T-cell (primary cell): ENCODE measurements at regions not wholly inside any gene's neighbourhood (a gene's known extent, or its start where the extent isn't known, plus 50 kb on each side); places are given as distances from the start of the nearest gene placed in this dataset.
"Not testable (repeated sequence)": the region's sequence is repeated elsewhere in the genome, so short reads cannot be mapped to it uniquely, and the experiment has no call there.

Experiments used
- ATAC-seq, 4 experiments: fragments of 200-7000 bp in 3 of 4; fragments of 150-1000 bp in 1 of 4; cut with Tn5 transposase; replicated peaks in 1 of 4; 1 replicate in 3 of 4; 2 replicates in 1 of 4; pipeline ENCODE4 v1.10.0; 2021; ENCODE audit warnings: moderate library complexity in 3 of 4, mild to moderate bottlenecking in 2 of 4, moderate number of reproducible peaks in 1 of 4
- CTCF ChIA-PET, 2 donors: fragments of 300-600 bp; sonication (Branson Sonifier 250); formaldehyde crosslinking; loops; one replicate each; lab custom pipeline; 2022; ENCODE audit warnings: antibody characterized with exemption in 2 of 2; lab: Charles Lee
- POLR2A ChIA-PET, 2 donors: fragments of 300-600 bp; sonication (Branson Sonifier 250); formaldehyde crosslinking; loops; one replicate each; lab custom pipeline; 2022; ENCODE audit warnings: antibody characterized with exemption in 2 of 2; lab: Charles Lee
- DNase-seq, 35 experiments: peaks; one replicate each; pipeline versions ENCODE4 v3.0.0 to v3.0.0-alpha.2; 2013 to 2023
- H3K27ac ChIP-seq: one replicate; pipeline ENCODE4 v1.5.1; 2013; ENCODE audit warnings: low read length
- H3K27me3 ChIP-seq, 2 experiments: replicated peaks in 1 of 2; 1 replicate in 1 of 2; 2 replicates in 1 of 2; pipeline versions ENCODE4 v1.6.1 to v1.7.0; 2013; ENCODE audit warnings: low read length in 1 of 2, mixed read lengths in 1 of 2; ENCODE audit not compliant: control insufficient read depth in 2 of 2, insufficient read depth in 2 of 2; ENCODE audit errors: extremely low read depth in 1 of 2
- H3K36me3 ChIP-seq, 2 donors: 1 replicate in 1 of 2; 2 replicates in 1 of 2; pipeline versions ENCODE4 v1.6.1 to v1.7.0; 2013; ENCODE audit warnings: low read length in 1 of 2; ENCODE audit not compliant: control insufficient read depth in 2 of 2, insufficient read depth in 1 of 2; ENCODE audit errors: extremely low read depth in 1 of 2
- H3K4me1 ChIP-seq, 2 experiments: 1 replicate in 1 of 2; 2 replicates in 1 of 2; pipeline versions ENCODE4 v1.6.1 to v1.7.0; 2013; ENCODE audit warnings: low read length in 2 of 2, mixed read lengths in 1 of 2; ENCODE audit not compliant: insufficient read depth in 2 of 2, control insufficient read depth in 1 of 2; ENCODE audit errors: extremely low read depth in 1 of 2
- H3K4me3 ChIP-seq, 2 donors: 1 replicate in 1 of 2; 2 replicates in 1 of 2; pipeline versions ENCODE4 v1.5.1 to v1.7.0; 2013; ENCODE audit warnings: mild to moderate bottlenecking in 2 of 2, low read length in 1 of 2, moderate library complexity in 1 of 2; ENCODE audit not compliant: control insufficient read depth in 1 of 2; ENCODE audit errors: extremely low read depth in 1 of 2
- H3K9me3 ChIP-seq: 2 replicates; pipeline ENCODE4 v1.7.0; 2013
- H3K27ac Mint-ChIP-seq, 2 donors: one replicate each; pipeline ENCODE4 v1.8.0; 2020 to 2021; ENCODE audit warnings: mild to moderate bottlenecking in 2 of 2, mixed read lengths in 2 of 2
- H3K27me3 Mint-ChIP-seq, 2 donors: one replicate each; pipeline ENCODE4 v1.8.0; 2021 to 2022; ENCODE audit warnings: mixed read lengths in 2 of 2
- H3K36me3 Mint-ChIP-seq: one replicate; pipeline ENCODE4 v1.8.0; 2021; ENCODE audit warnings: mixed read lengths
- H3K4me1 Mint-ChIP-seq, 3 donors: one replicate each; pipeline ENCODE4 v1.8.0; 2020 to 2022; ENCODE audit warnings: mixed read lengths in 3 of 3, mild to moderate bottlenecking in 1 of 3
- H3K4me3 Mint-ChIP-seq, 3 donors: one replicate each; pipeline ENCODE4 v1.8.0; 2020 to 2022; ENCODE audit warnings: mild to moderate bottlenecking in 3 of 3, mixed read lengths in 3 of 3, moderate library complexity in 3 of 3
- H3K9me3 Mint-ChIP-seq, 3 donors: one replicate each; pipeline ENCODE4 v1.8.0; 2020 to 2022; ENCODE audit warnings: mixed read lengths in 3 of 3
- WGBS: methylation state at CpG from one replicate; pipeline ENCODE4 v1.1.5; 2013; ENCODE audit warnings: missing lambda C conversion rate; ENCODE audit not compliant: insufficient coverage; 5-methylcytosine and 5-hydroxymethylcytosine counted together

DNA sequence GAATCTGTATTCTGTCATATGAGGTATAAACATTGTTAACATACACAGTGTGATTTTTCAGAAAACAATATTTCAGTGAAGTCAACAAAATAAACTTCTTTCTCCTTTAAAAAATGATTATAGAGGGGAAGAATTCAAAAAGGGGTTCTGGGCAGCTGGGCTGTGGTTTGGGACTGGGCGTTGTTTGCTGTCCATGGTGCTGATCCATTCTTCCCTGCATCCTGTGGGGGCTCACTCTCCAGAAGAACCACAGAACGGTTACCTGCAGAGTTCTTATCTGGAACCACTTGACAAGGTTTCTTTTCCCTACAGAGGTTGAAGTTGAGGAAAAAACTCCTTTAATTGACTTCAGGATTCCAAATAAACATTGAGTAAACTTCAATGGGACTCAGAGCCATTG, 1091.0 kb downstream of the CDH8 start:
- no peak overlapping the region for H3K4me3 ChIP-seq
- no peaks in the 10 kb centered on the region for H3K4me1 Mint-ChIP-seq
- no peak overlapping the region for H3K27ac Mint-ChIP-seq
- no peak overlapping the region for H3K27ac ChIP-seq
- H3K4me3 Mint-ChIP-seq = no peak overlapping the region
- DNase-seq (no peak), ATAC-seq (no peak)
- no peaks in the 10 kb centered on the region for H3K27me3 ChIP-seq
- H3K27me3 Mint-ChIP-seq = no peaks in the 10 kb centered on the region
- no peaks in the 10 kb centered on the region for H3K9me3 ChIP-seq
- WGBS = no CpG with 5 or more reads among the region's 2 CpGs
- H3K36me3 ChIP-seq = no peaks in the 10 kb centered on the region
- peaks cover 4 to 27% (median 15%) of the 10 kb centered on the region in 3 donors for H3K9me3 Mint-ChIP-seq
- ChIA-PET CTCF (no interaction called here), POLR2A (no interaction called here)
- no peaks in the 10 kb centered on the region for H3K36me3 Mint-ChIP-seq
- no peaks in the 10 kb centered on the region for H3K4me1 ChIP-seq

DNA sequence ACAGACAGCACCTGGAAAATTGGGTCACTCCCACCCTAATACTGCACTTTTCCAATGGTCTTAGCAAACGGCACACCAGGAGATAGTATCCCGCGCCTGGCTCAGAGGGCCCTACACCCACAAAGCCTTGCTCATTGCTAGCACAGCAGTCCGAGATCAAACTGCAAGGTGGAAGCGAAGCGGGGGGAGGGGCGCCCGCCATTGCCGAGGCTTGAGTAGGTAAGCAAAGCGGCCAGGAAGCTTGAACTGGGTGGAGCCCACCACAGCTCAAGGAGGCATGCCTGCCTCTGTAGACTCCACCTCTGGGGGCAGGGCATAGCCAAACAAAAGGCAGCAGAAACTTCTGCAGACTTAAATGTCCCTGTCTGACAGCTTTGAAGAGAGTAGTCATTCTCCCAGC, 1100.0 kb downstream of the CDH8 start:
- H3K27me3 Mint-ChIP-seq, ATAC-seq, H3K27ac ChIP-seq, H3K9me3 ChIP-seq, CTCF ChIA-PET, H3K27ac Mint-ChIP-seq, H3K27me3 ChIP-seq, DNase-seq, H3K36me3 ChIP-seq, H3K4me3 ChIP-seq, H3K36me3 Mint-ChIP-seq, POLR2A ChIA-PET, H3K4me3 Mint-ChIP-seq, H3K4me1 ChIP-seq, H3K4me1 Mint-ChIP-seq: not testable (repeated sequence)
- peaks cover 18 to 32% (median 18%) of the 10 kb centered on the region in 3 donors for H3K9me3 Mint-ChIP-seq
- WGBS = 95% methylated on average over 7 of the region's 10 CpGs

DNA sequence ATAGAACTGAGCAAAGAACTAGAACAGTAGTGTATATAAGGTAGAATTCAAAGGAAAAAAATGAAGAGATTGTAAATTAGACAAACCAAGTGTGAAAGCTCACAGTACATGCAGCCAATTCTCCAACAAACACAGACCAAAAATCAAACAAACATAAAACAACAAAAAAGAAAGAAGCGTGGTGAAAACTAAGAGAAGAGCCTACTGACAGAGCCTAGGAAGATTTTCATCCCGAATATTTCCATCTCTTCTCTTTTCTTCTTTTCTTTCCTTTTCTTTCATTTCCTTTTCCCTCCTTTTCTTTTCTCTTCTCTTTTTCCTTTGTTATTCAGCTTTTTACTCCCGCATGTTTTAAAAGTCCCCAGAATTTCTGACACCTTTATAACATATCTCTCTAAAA, 1103.6 kb downstream of the CDH8 start:
- Histone ChIP-seq H3K9me3 (peaks cover 2% of the 10 kb centered on the region), H3K4me3 (no peak overlapping the region), H3K36me3 (no peaks in the 10 kb centered on the region), H3K27me3 (no peaks in the 10 kb centered on the region), H3K4me1 (no peaks in the 10 kb centered on the region), H3K27ac (no peak overlapping the region)
- H3K4me1 Mint-ChIP-seq = no peaks in the 10 kb centered on the region
- POLR2A ChIA-PET = no interaction called here
- H3K9me3 Mint-ChIP-seq = peaks cover 9 to 37% (median 15%) of the 10 kb centered on the region in 3 donors
- H3K27me3 Mint-ChIP-seq = no peaks in the 10 kb centered on the region
- CTCF ChIA-PET = no interaction called here
- 70% methylated on average over 1 of the region's 3 CpGs for WGBS
- DNase-seq (no peak), ATAC-seq (no peak)
- H3K27ac Mint-ChIP-seq = no peak overlapping the region
- H3K4me3 Mint-ChIP-seq = no peak overlapping the region
- no peaks in the 10 kb centered on the region for H3K36me3 Mint-ChIP-seq

DNA sequence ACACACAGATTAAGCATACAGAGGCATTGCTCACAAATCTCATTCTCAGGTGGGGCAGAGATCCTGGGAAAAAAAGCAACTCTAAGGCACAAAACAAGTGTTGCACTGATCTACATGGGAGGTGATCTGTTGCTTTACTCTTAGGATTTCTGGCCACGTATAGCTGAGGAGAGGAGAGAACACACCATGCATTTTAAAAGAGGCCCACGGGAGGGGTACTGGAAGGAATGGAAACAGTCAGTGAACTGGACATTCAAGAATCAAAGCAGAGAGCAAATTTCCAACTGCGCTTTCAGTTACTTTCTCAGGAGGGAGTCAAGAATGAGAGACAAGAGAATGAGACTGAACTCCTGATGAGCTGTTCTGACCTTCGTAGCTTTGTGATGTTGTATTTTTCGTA, 1105.9 kb downstream of the CDH8 start:
- H3K4me3 Mint-ChIP-seq = no peak overlapping the region
- H3K4me3 ChIP-seq = no peak overlapping the region
- CTCF ChIA-PET = no interaction called here

DNA sequence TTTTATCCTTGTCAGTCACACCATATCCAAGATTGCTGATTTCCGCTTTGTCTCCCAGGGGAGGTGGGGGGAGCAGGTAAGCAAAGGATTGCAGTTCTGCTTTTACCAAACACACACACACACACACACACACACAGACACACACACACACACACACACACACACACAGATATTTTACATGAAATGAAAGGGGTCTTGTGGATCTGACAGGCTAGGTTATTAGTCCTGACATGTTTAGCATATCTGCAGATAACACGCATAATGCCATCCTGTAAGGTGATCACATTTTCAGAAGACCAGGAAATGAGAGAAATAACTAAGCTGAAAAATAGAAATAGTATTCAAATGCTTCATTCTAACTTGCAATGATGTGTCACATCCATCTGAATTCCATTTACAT, 1113.3 kb downstream of the CDH8 start:
- Mint-ChIP-seq H3K27ac (no peak overlapping the region), H3K27me3 (no peaks in the 10 kb centered on the region), H3K9me3 (peaks cover 12 to 30% (median 29%) of the 10 kb centered on the region in 3 donors), H3K4me1 (no peaks in the 10 kb centered on the region), H3K4me3 (no peak overlapping the region), H3K36me3 (no peaks in the 10 kb centered on the region)
- no CpG with 5 or more reads among the region's 2 CpGs for WGBS
- H3K27me3 ChIP-seq = no peaks in the 10 kb centered on the region
- peaks cover 3% of the 10 kb centered on the region for H3K9me3 ChIP-seq
- ATAC-seq (no peak), DNase-seq (no peak)
- H3K4me1 ChIP-seq = no peaks in the 10 kb centered on the region
- CTCF ChIA-PET = interaction anchor here in 1 of 2 donors (0.6 kb wide), 1 partner anchor 61 kb away, joined by 3 read pairs; no protein-coding TSS in a partner anchor
- H3K4me3 ChIP-seq = no peak overlapping the region
- POLR2A ChIA-PET = no interaction called here
- H3K27ac ChIP-seq = no peak overlapping the region
- H3K36me3 ChIP-seq = no peaks in the 10 kb centered on the region

More for the DNA sequence above, 1105.9 kb downstream of the CDH8 start:
- POLR2A ChIA-PET = no interaction called here
- ATAC-seq (no peak), DNase-seq (no peak)
- no peaks in the 10 kb centered on the region for H3K27me3 ChIP-seq
- H3K4me1 ChIP-seq = no peaks in the 10 kb centered on the region
- no peak overlapping the region for H3K27ac ChIP-seq
- no peaks in the 10 kb centered on the region for H3K36me3 Mint-ChIP-seq
- no peaks in the 10 kb centered on the region for H3K27me3 Mint-ChIP-seq
- no peak overlapping the region for H3K27ac Mint-ChIP-seq
- peaks cover 9 to 43% (median 21%) of the 10 kb centered on the region in 3 donors for H3K9me3 Mint-ChIP-seq
- peaks cover 5% of the 10 kb centered on the region for H3K9me3 ChIP-seq
- no peaks in the 10 kb centered on the region for H3K36me3 ChIP-seq
- H3K4me1 Mint-ChIP-seq = no peaks in the 10 kb centered on the region
- 83% methylated on average over 3 of the region's 5 CpGs for WGBS

DNA sequence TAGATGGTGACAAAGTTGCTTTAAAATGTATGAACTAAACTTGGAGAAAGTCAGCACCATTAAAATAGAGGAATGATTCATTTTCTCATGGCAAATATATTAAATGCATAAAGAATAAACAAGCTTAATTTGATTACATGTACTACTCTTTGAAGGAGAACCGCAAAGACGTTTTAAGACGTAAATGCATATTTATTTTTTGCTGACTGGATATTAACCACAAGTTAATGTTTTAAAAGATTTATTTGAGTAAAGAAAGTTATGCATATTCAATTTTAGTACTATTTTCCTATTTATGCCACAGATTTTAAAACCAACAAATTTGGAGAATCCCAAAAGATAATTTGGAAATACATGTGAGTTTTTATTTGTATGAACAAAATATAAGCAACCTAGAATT, 1121.9 kb downstream of the CDH8 start:
- peaks cover 3% of the 10 kb centered on the region for H3K9me3 ChIP-seq
- H3K27ac ChIP-seq = no peak overlapping the region
- H3K36me3 ChIP-seq = no peaks in the 10 kb centered on the region
- Mint-ChIP-seq H3K27ac (no peak overlapping the region), H3K4me3 (no peak overlapping the region), H3K9me3 (peaks cover 20 to 35% (median 34%) of the 10 kb centered on the region in 3 donors), H3K4me1 (no peaks in the 10 kb centered on the region), H3K27me3 (no peaks in the 10 kb centered on the region), H3K36me3 (no peaks in the 10 kb centered on the region)
- no peaks in the 10 kb centered on the region for H3K4me1 ChIP-seq
- CTCF ChIA-PET = no interaction called here
- no peak for ATAC-seq
- no peak for DNase-seq
- H3K4me3 ChIP-seq = no peak overlapping the region
- no peaks in the 10 kb centered on the region for H3K27me3 ChIP-seq
- POLR2A ChIA-PET = no interaction called here
- no CpG with 5 or more reads among the region's 3 CpGs for WGBS

DNA sequence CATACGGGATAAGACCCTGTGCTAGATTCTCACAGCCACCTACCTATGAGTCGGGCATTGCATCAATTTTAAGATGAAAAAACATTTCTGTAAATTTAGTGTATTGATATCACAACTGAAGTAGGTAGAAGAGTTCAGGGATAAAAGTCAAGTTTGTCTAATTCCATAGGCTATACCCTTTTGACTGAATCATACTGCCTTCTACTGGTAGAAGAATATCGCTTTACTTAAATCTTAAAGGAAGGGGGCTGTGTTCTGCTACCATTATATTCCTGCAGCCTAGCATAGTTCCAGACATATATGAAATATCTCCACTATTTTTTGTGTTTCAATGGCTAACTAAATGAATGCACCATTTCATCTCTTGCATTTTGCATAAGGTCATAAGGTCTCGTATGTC, 1128.6 kb downstream of the CDH8 start:
- no peak overlapping the region for H3K27ac Mint-ChIP-seq
- DNase-seq (no peak), ATAC-seq (no peak)
- ChIA-PET CTCF (no interaction called here), POLR2A (no interaction called here)
- H3K4me1 ChIP-seq = no peaks in the 10 kb centered on the region
- no peaks in the 10 kb centered on the region for H3K4me1 Mint-ChIP-seq
- no peaks in the 10 kb centered on the region for H3K9me3 ChIP-seq
- no peaks in the 10 kb centered on the region for H3K36me3 ChIP-seq
- H3K9me3 Mint-ChIP-seq = peaks cover 11 to 32% (median 31%) of the 10 kb centered on the region in 3 donors
- WGBS = no CpG with 5 or more reads among the region's 4 CpGs
- no peaks in the 10 kb centered on the region for H3K27me3 ChIP-seq
- no peak overlapping the region for H3K4me3 ChIP-seq
- no peak overlapping the region for H3K27ac ChIP-seq
- no peak overlapping the region for H3K4me3 Mint-ChIP-seq
- no peaks in the 10 kb centered on the region for H3K27me3 Mint-ChIP-seq
- no peaks in the 10 kb centered on the region for H3K36me3 Mint-ChIP-seq
